ENCODE measurements at regions not wholly inside any gene's neighbourhood (a gene's known extent, or its start where the extent isn't known, plus 50 kb on each side); places are given as distances from the start of the nearest gene placed in this dataset.
"Not testable (repeated sequence)": the region's sequence is repeated elsewhere in the genome, so short reads cannot be mapped to it uniquely, and the experiment has no call there.

DNA sequence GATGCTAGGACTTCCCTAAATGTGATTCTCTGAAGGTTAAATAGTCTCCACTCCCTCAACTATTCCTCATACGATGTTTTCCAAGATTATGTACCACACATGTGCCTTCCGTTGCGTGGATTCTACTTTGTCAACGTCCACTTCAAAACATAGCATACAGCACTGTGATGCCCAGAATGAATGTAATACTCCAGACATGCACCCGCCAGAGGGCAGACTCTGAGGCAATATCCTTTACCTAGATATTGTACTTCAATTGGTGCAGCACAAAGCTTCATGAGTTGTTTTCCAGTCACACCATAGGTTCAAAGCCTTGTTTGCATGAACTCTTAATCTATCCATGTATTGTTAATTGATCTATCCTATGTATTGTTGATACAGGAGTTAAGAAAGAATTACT, 201.0 kb upstream of the NABP1 start:
- DNase-seq: no peak

- peak in 2 of 3 donors; percentile 47 to 74 for DNase-seq
These were observed 198.9 kb upstream of the NABP1 start for GRCh38 chr2:191478799-191479679.

DNA sequence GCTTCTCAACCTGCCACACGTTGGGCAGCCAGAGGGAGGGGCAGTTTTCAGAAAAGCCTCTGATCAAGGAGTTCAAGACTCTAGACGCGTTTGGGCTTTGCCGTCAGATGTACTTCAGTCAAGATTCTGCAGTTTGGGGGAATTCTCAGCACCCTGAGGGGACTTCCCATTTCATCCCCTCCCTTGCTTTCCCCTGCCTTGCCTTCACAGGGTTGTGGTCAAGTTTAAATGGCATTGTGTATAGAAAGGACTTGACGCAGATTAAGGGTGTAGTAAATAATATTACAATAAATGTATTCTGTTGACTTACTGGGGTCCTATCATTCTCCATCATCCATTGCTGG, 198.3 kb upstream of the NABP1 start:
- no peak for DNase-seq

DNA sequence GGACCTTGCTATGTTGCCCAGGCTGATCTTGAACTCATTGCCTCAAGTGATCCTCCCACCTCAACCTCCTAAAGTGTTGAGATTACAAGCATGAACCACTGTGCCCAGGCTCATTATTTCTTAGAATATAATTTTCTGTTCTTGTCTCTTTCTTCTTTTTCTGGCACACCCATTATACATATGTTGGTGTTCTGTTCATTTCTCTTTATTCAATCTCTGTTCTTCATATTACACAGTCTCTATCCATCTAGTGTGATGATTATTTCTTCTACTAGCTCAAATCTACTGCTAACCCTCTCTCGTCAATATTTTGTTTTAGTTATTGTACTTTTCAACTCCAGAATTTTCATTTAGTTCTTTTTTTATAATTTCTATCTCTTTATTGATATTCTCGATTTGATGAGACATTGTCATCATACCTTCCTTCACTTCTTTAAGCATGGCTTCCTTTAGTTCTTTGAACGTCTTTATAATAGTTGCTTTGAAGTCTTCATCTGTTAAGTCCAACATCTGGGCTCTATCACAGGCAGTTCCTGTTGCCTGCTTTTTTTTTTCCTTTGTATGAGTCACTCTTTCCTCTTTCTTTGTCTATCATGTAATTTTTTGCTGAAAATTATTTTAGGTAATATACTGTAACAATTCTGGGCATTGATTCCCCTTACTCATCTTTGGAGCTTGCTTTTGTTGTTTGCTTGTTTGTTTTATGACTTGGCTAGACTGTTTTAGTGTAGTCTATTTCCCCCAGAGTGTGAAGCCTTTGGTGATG, 196.4 kb upstream of the NABP1 start:
- DNase-seq: no peak

DNA sequence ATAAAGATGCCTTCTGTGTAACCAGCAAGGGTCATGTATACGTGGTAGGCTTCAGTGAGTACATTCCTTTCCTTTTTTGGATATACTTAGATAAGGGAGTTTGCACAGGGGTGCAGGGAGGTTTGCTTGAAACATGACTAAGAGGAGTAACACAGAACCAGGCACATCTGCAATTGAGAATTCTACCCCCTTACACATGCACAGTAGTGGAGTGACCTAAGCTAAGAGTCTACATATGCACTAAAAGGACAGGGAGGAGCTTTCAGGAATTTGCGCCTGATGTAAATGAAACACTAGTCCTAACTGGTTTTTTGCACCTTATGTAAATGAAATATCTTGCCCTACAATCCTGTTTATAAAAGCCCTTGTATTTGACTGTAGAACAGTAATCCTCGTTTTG, 194.8 kb upstream of the NABP1 start:
- no peak for DNase-seq

- DNase-seq: peak in 1 of 3 donors; percentile 94
These were observed 191.2 kb upstream of the NABP1 start for GRCh38 chr2:191486584-191487320.

- no peak for DNase-seq
These were observed 189.8 kb upstream of the NABP1 start for GRCh38 chr2:191488135-191488534.

- peak in 1 of 3 donors; percentile 18 for DNase-seq
These were observed 188.8 kb upstream of the NABP1 start for GRCh38 chr2:191489177-191489576.

DNA sequence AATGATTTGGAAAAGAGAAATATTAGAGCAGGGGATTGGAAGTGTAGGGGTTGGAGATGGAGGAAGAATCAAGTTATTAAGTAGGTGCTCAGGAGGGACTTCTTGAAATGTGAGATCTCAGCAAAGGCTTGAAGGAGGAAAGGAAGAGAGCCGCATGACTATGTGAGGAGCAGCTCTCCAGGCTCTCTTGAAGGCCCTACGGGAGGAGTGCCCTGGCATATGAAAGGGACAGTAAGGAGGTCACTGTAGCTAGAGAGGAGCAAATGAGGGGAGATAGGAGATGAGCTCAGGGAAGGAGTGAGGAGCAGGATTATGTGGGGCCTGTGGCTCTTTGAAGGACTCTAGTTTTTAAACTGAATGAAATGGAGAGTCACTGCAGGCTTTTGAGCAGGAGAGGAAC, 181.1 kb upstream of the NABP1 start:
- DNase-seq: no peak

- DNase-seq: no peak
These were observed 180.1 kb upstream of the NABP1 start for GRCh38 chr2:191497822-191498221.

GRCh38 chr2:191499050-191499449, 178.9 kb upstream of the NABP1 start:
- DNase-seq: no peak

DNA sequence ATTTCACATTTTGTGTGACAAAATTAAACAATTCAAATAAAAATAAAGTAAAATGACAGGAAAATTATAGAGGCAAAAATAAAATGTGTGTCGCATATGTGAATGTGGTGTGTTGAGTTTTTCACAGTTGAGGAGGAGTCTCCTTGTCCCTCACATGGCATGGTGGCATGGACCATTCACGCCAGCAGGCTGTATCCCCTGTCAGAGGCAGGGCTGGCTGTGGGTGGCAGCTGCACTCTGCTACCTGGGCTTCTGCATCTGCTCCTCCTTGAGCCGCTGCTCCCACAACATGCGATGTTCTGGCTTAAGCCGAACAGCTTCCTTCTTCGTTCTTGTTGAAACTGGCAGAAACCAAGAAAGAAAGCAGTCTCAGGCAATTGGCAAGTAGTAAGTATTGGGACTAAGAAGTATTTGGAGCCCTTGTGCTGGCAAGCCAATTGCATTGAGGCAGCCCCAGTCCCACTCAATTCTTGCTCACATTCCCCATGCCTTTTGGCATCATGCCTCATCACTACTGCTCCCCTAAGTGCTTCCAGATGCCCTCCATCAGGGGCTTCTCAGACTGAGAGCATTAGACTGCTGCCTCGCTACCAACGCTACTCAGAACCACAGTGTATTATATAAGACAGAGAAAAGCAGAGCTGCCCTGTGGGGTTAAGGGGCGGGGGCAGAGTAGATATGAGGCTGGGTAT, 177.9 kb upstream of the NABP1 start:
- DNase-seq: peak; percentile 42 to 75 (median 71)

GRCh38 chr2:191500566-191500883, 177.4 kb upstream of the NABP1 start:
- DNase-seq: peak in 1 of 3 donors; percentile 6

DNA sequence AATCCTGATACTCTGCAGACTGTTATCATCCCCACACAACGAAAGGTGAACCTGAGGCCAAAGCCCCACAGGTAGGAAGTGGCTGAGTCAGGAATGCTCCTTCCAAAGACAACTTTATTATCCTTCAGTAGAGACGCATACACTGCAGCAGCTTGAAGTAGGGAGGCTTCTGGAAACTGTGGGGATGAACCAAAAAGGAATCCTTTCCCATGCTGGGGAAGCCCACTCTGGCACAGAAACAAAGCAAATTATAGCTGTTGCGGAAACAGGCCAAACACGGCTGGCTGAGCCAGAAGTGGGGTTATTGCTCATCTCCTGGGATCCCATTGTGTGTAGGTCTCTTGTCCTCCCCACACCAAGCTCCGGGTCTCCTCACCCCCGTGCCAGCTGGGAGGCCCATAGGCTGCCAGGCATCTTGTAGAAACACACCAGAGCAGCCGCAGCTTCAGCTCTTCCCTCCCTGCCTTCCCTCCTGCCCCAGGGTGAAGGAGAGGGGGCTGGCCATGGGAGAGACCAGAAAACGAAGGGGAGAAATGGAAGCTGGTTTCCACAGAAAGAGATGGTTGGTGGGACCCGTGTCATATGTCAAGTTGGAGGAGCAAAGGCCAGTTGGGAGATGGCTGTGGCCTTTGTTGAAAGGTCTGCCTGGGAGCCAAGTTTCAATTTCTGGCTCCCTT, 176.9 kb upstream of the NABP1 start:
- peak in 2 of 3 donors; percentile 53 to 81 for DNase-seq

DNA sequence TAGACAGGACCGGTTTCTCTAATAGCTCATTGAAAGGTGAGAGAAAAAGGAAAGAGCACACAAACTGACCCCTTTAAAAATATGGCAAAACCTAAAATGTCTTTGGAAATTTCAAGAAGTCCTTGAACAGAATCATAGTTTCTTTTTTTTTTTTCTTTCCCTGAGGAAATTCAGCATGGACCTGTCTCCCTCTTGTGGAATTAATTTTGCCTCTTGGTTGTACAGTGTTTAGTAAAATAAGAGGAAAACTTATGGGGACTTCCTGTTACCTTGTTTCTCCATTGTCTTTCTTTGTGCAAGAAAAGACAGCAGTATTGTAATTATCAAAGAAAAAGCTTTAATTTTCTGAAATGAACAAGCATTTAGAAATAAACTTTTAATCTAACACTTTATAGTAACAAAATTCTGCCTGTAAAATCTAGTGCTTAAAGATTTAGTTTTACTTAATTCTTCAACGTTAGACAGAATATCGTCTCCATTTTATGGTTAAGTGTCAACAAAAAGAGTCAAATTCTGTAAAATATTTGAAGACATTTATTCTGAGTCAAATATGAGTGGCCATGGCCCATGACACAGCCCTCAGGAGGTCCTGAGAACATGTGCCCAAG, 176.3 kb upstream of the NABP1 start:
- peak in 2 of 3 donors; percentile 49 to 58 for DNase-seq

GRCh38 chr2:191506515-191506914, 171.4 kb upstream of the NABP1 start:
- DNase-seq: no peak

DNA sequence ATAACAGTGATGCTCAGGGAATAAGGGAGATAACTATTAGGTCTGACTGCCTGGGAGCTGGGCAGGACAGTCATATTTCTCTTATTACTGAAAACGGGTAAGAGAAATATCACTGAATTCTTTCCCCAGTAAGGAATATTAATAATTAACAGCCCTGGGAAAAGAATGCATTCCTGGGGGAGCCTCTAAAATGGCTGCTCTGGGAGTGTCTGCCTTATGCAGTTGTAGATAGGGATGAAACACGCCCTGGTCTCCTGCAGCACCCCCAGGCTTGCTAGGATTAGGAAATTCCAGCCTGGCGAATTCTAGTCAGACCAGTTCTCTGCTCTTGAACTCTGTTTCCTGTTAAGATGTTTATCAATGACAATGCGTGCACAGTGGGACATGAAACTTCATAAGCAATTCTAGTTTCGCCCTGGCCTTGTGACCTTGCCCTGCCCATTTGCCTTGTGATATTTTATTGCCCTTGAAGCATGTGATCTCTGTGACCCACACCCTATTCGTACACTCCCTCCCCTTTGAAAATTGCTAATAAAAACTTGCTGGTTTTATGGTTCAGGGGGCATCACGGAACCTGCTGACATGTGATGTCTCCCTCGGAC, 170.6 kb upstream of the NABP1 start:
- DNase-seq: not testable (repeated sequence)

- DNase-seq: no peak
These were observed 169.2 kb upstream of the NABP1 start for GRCh38 chr2:191508738-191509137.

DNA sequence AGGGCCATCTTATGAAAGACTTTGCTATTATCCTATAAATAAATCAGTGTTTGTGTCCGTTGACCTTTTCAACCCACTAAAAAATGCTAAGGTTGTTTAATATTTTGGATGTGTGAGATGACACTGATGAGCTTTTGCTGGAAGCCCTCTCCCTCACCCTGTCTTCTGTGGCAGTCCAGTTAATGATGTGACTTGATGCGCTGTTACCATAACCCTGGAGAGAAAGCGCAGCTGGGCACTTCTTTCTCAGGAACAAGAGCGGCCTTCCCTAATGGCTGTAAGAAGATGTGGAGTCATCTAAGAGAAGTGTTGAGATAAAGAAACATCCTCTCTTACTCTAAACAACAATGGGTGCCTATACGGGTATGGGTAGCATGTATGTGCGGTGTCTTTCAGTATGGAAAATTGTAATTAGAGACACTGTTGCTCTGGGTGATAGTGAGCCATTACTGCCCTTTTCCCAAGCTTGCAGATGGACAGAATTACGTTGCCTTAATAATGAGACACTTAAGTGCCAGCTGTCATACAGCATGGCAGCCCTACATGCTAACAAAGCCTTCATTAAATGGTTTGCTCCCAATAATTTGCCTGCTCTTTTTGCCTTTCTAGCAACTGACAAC, 165.6 kb upstream of the NABP1 start:
- no peak for DNase-seq

DNA sequence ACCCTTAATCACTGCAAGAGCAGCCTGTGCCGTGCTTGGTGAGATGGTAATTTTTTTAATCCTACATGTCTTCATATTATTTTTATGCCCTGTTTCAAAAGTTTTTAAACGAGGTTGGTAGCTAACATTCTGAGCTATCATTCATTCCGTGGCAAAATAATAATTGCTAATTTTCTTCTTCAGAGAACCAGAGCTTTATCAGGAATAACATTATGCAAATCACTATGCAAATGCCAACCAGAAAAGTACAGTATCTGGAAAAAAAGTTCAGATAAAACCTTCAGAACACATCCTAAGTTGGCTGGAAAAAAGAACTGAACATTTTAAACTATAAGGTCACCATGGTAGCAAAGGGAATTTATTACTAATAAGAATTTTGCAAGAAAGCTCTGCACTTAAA, 165.1 kb upstream of the NABP1 start:
- DNase-seq: no peak
